HG03095 (cell line): ENCODE measurements at regions not wholly inside any gene's neighbourhood (a gene's known extent, or its start where the extent isn't known, plus 50 kb on each side); places are given as distances from the start of the nearest gene placed in this dataset.

Source experiments
- ATAC-seq: cut with Tn5 transposase; IDR thresholded peaks from one replicate; pipeline ENCODE4 v1.9.1; 2021; ENCODE audit warnings: moderate library complexity; ENCODE audit not compliant: unreplicated experiment

DNA sequence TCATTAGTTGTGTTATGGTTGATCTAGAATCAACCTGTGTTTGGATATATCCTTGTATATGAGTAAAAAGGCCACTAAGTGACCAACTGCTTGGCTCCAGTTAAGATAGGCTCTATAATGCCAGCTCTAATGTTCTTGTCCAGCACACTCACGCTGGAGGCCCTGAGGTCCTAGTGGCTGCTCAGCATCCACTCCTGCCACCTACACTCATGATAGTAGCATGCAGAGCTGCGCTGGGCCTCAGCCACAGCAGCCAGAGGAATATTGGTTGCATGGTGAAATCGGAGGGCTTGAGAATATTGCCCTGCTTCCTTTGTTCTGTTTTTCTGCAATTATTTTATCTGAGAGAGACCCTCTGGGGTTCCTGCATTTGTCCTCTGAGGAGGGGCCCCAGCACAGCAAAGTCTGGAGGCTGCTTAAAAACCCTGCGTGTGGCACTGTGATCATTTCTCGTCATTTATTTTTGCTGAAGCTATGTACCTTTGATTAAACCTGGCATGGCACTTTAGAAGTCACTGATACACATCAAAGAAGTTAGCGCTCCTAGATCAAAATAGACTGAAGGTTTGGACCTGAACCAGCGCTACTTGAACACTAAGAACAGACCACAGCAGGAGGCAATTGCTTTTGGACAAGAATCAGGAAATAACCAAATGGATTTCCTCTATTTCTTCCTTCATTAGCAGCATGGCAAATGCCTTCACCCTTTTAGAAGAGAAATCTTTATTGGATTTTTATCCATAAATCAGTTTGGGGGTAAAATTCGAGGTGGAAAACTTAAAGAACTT, 398.4 kb upstream of the ID4 start:
- ATAC-seq: no peak

DNA sequence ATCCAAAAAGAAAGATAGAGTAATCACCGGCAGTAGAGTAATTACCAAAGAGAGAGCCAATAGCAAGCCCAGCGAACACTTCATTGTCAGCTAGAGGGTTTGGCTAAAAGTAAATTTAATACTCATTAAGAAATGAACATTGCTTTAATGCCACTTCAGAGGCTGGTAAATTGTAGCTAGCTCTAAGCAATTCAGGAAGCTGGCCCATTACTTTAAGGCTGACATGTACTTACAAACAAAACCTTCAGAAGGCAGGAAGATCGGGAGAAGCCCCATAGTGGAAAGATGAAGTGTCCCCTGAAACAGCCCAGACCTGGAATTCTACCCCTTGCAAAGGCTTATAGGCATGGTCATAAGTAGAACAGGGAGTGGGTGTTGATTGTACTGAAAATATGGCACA, 396.6 kb upstream of the ID4 start:
- no peak for ATAC-seq

DNA sequence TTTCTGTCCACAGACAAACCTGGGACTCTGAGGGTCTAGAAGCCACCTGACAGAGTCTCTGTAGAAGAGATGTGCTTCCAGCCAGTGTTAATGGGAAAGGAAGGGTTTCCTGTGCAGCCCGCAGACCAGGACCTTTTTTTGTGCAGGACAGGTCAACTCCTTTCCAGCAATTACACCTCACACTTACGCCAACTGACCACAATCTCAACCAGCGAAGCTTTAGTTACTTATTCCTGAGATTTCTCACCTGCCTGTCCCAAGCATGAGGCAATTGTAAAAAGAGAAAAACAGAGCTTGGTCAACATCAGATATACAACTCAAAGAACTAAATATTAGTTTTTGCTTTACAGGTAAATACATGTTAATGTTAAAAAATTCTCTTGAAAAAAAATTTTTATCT, 393.8 kb upstream of the ID4 start:
- no peak for ATAC-seq

DNA sequence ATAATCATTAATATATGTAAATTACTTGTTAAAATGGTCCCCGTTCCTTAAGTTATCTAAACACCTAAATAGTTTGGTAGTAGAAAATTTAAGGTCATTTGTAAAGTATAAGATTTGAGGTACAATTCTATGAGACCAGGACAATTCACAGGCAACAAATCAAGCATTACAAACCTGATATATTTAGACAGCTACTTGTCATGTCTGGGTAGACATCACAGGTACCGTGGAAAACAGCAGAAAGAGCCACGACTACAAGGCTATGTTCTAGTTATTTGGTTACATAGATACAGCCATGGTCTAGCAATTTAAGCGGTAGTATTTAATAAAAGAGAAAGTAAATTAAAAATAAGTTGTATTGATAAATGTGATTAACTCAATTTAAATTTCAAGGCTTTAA, 393.1 kb upstream of the ID4 start:
- no peak for ATAC-seq

DNA sequence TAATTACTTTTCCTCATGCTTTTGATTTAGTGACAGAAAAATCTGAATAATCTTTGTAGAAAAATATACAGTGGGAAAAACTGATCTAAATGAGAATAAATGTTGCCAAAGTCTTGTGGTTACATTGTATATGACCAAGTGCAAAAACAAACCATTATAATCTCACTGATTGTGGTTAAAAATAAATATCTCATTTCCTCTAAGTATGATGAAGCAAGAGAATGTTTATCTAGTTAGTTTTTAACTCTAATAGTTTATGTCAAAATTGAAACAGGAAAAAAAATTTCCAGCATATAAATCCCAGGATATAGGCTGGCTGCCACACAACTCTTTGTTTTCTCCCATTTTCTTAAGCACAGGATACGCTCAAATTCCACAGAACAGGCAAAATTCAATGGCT, 392.7 kb upstream of the ID4 start:
- no peak for ATAC-seq

DNA sequence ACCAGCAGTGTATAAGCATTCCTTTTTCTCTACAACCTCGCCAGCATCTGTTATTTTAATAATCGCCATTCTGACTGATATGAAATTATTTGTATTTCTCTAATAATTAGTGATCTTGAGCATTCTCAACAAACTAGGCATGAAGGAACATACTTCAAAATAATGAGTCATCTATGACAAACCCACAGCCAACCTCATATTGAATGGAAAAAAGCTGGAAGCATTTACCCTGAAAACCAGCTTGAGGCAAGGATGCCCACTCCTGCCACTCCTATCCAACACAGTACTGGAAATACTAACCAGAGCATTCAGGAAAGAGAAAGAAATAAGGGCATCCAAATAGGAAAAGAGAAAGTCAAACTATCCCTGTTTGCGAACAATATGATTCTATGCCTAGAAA, 390.6 kb upstream of the ID4 start:
- no peak for ATAC-seq

DNA sequence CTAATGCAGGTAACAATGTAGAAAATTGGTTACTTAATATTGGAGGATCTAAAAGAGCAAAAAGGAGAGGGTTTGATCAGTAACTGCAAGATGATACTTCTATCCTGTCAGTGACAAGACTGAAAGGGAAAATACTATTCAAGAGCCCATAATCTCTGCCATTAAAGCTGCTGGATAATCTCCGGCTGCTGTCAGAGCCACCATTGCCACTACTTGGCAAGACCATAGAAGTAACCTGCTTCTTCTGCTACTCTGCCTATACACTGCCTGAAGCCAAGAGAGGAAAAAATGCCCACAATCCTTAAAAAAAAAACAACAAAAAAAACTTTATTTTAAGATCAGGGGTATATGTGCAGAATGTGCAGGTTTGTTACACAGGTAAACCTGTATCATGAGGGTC, 386.5 kb upstream of the ID4 start:
- no peak for ATAC-seq

DNA sequence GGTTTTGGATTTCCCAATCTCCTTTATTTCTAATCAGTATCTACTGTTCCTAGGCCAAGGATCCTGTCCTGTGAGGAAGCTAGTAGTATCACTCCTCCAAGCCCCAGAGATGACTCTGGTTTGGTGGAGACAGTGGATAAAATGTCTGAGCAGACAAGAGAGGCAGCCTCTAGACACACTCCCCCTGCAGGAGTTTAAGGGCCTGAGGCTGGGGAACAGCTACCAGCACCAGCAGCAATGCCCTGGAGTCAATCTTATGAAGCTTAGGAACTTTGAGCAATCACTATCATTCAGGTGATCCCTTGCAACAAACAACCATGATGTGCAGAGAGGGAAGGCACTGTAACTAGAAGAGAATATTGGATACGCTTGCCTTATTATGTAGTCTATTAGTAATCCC, 384.7 kb upstream of the ID4 start:
- ATAC-seq: no peak

DNA sequence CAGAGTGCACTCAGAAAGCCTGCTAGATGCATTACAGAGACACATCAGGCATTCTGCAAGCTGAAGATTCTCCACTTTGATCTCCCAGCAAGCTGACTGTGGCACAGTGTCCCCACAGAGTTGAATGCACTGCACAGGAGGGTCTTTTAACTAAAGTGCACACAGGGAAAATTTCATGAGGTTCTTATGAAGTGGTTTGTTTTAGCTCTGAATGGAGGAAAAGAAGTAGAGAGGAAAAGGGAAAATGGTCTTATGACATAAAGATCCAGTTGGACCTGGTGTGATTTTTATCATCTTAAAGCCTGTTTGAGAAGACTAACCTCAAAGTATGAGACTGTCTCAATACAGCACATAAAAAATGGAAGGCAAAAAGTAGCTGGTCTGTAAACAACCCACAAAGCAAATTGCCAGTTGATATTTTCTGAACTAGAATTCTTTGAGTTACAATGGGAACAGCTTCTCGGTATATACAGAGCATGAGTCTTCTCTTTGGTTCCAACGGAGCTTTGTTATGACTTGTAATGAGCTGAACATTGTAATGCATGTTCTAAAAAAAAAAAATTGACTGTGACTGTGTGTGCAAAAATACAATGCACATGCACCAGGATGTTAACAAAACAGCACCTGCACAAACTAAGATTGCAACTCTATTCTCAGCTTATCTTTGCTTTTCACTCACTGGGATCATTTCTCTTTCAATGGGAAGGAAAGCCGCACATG, 383.0 kb upstream of the ID4 start:
- no peak for ATAC-seq

DNA sequence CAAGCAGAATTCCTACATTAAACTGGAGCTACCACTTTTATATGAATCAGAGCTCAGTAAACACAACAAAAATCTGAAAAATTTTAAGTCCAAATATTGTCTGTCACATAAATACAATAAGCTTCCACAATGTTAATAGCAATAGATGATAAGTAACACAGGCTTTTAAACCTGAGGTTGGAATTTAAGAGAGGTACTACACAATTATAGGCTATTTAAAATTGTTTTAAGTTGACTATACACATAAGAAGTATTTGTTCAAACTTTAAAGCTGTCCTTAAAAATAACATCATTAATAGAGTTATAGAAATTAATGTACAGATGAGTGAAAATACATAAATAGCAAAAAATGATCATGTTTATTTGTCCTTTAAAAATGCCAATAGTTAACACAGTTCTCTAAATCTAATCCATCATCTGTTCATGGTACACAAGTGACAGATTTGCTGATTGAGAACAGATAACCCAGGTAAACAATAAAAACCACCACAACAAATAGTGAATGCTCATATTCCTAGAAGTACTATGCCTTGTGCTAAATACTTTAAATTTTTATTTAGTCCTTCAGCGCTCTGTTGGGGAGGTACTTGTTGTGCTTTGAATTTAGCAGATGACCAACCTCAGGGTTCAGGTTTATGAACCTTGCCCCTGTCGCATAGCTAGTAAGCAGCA, 382.3 kb upstream of the ID4 start:
- ATAC-seq: no peak

DNA sequence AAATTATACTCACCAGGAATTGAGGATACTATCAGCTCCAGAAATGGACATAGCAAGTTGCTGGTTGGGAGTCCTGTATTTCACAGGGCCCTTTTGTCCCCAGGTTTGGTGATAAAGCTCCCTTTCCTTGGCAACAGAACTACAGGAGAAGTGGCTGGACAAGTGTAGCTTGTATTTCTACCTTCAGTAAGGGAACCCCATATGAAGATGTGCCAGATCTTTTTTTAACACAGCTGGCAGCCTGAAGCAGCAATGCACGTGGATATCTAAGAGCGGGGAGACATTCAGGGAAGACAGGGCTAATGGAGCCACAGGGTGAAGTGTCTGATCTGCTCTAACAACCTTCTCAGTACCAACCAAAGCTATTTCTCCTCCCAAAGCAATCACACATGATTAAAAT, 373.9 kb upstream of the ID4 start:
- no peak for ATAC-seq

DNA sequence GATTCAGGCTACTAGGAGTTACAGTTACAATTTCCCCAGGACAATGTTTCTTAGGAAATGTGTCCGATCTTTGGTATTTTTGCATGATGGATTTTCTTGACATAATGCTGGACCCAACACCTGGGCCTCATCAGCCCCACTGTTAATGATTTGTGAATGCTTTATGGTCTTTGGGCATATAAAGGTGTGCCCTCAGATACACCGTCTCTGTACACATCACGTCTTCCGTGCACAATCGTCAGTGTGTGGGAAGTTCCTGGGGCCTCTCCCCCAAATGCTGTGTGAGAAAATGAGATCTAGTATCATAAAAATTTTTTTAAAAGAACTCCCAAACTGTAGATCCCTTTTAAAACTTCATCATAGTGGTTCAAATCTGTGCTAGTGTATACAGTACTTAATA, 373.2 kb upstream of the ID4 start:
- ATAC-seq: no peak

DNA sequence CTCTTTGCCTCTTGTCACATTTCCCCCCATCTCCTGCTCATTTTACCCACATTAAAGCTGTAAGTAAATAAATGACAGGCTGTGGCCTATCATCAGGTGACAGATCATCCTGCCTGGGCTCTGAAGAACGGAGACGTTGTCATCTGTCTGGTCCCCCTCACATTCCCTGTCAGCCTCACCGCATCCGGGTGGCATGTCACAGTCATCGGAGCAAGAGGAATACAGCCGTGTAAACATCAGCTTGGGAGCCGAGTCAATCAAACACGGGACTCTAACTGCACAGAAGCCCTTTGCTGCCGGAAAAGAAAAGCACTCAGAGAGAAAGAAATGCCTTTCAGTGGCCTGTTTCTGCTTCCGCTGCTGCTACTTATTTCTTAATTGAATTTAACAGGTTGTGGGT, 371.9 kb upstream of the ID4 start:
- ATAC-seq: no peak

DNA sequence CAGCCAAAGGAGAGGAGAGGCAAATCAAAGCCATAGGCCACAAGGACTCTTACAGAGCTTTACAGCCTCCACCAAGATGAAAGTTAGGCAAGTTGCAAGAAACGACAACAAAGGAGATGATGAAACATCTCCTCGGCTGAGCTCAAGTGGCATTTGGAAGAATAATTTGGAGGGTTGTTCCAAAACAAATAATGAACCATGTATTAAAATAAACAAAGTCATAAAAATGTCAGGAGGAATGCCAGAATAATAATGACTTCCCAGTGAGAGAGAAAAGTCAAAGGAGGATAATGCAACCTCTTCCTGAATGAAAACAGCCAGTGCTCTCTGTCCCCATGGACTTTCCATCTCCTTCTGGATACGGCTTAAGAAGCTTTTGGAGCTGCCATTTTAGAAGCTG, 371.4 kb upstream of the ID4 start:
- ATAC-seq: no peak

DNA sequence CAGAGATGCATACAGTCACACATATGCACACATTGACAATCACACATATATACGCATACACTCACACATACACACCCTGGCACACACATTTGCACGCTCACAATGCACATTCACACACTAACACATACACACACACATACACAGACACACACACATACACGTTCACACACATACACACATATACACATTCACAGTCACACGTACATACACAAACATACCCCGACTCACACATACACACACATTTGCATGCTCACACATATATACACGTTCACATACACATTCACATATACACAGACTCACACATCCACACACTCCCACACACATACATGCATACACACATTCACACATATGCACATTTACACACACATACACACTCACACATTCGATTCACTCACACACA, 366.8 kb upstream of the ID4 start:
- no peak for ATAC-seq

DNA sequence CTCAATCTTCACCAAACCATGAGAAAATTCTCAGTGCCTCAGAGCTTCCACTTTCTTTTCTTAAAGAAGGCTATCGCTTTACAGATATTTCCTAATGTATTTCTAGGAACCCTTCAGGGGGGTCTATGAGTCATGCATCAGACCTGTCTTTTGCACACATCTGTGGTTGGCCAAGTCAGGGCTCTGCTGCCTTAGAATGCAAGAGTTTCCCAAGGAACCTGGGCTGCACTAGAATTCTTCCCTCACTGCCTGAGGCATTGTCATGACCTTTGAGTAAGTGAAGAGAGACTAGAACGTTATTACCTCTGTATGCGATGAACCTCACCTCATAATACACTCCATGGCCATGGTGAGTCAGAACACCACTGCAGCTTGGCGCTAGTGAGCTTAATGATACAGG, 365.0 kb upstream of the ID4 start:
- no peak for ATAC-seq

DNA sequence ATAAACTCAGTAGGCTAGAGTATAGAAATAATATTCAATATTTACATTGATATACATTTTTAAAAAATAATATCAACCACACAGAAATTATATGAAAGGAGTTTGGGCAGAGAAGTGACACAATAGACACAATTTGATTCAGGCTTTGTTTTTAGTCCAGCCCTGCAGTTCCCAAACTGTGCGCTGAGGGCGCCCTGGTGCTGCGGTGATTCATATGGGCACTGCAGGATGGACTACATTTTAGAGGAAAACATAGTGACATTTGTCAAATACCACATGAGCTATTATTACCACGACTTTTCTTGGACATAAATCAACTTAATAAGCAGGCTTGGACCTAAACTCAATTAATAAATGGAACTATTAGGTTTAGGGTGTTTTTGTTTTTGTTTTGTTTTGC, 364.3 kb upstream of the ID4 start:
- ATAC-seq: no peak

DNA sequence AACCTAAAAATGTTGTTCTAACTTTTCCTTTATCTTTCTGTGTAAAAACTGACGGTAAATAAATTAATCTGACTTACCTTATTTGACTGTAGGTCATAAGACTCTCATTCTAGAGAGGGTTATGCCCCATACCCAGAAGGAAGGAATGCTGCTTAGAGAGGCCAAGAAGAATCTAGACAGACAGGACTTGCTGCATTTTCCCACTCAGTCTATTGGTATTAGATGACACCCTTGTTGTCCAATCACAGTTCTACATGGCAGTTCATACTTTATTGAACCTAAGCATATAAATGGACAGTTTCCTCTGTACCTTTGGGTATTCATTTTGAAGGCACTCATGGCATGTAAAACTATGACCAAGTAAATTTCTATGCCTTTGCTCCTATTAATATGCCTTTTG, 359.6 kb upstream of the ID4 start:
- ATAC-seq: no peak

DNA sequence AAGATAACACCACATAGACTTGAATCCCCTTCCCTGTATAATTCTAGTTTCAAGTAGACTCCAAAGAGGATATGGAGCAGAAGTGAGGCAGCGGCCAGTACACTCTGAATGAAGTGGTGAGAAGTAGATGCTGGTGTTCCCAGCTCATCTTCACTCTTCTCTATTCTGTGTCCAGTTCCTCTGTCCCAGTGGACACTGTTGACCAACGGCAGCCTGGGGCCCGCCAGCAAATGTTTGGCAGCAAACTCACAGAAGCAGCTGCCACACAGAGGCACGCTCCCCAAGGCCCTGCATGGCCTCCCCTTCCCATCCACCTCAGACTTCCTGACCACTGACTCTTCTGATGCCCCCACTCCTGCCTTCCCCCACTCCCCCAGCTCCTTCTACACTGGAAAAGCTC, 358.9 kb upstream of the ID4 start:
- ATAC-seq: no peak

DNA sequence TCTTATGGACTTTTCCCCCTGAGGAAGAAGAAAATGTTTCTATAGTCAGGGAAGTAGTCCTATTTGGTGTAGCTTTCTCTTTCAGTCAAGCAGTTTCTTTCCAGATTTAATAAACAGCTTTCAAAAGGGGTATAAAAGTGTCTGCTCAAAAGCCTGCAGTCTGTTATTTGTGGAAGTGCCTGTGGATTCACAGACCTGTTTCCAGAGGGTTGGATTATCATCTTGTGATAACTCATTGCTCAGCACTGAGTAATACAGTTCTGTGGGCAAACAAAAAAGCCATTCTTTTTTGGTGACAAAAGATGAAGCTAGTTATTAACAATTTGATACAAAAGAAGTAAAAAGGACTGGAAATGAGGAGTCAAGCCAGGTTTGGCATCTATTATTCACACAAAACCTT, 358.2 kb upstream of the ID4 start:
- ATAC-seq: no peak

DNA sequence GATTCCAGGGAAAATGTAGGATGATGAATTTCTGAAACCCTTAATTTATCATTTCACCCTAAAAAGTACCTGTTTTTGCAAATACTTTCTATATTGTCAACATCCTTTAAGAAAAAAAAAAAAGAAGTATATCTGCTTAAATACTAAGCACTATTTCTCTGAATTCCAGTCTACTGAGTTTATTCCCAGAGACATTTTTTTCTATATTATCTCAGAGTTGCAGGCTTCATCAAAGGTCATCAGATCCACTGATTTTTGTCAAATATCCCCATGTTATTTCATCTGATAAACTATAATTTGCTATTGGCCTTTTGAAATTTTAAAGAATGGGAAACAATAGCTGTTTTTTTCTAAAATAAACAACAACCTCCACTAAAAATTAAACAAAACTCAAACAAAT, 357.6 kb upstream of the ID4 start:
- ATAC-seq: no peak
